DMS53 treated with DMSO at 0.1 percent for 48 hours (cell line): ENCODE measurements at regions not wholly inside any gene's neighbourhood (a gene's known extent, or its start where the extent isn't known, plus 50 kb on each side); places are given as distances from the start of the nearest gene placed in this dataset.

Experiments used
- DNase-seq: peaks from one replicate; lab custom pipeline; 2025; ENCODE audit not compliant: unreplicated experiment; lab: John Stamatoyannopoulos, UW

DNA sequence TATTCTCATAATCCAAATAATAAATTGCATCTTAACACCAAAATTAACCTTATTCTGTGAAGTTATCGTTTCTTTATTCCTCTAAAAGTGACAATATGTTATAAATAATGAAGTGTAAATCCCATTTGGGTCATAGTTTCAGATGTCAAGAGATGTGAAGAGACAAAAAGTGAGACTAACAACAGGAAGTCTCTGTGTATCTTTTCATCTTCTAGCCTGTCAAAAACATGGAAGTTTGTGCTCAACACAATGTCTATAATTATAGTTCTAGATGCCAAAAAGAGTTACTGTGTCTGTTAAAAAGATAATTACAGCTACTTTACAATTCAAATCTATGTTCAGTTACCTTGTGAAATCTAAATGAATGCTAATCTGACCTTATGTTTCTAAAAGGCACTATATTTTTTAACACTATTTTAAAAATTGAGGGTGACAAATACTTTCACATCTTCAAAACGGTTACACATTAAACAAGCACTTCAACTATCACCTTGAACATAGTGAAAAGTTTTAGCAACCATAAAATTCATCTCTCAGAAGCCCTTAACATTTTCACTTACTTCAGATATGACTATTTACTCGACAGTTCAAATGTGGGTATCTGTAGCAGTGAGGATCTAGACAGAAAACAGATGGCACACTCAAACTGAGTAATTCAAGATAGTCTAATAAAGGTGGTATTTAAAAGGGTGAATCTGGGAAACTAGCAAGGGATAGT, 509.8 kb downstream of the ARAP2 start:
- no peak for DNase-seq

DNA sequence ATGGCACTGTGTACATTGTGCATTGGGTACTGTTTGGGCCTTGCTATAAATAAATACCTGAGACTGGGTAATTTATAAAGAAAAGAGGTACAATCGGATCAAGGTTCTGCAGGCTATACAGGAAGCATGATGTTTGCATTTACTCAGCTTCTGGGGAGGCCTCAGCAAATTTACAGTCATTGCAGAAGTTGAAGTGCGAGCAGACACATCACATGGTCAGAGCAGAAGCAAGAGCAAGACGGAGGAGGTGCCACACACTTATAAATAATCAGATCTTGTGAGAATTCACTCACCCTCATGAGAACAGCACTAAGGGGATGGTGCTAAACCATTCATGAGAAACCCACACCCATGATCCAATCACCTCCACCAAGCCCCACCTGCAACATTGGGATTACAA, 505.0 kb downstream of the ARAP2 start:
- DNase-seq, result no peak

DNA sequence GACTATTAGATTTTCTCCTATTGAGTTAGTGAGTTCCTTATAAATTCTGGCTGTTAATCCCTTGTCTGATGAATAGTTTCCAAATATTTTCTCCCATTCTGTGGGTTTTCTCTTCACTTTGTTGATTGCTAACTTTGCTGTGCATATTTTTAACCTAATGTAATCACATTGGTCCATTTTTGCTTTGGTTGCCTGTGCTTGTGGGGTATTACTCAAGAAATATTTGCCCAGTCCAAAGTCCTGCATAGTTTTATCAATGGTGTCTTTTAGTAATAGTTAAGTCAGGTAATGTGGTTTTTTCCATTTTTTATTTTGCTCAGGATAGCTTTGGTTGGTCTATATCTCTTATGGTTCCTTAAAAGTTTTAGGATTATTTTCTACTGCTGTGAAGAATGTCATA, 490.3 kb downstream of the ARAP2 start:
- no peak for DNase-seq

DNA sequence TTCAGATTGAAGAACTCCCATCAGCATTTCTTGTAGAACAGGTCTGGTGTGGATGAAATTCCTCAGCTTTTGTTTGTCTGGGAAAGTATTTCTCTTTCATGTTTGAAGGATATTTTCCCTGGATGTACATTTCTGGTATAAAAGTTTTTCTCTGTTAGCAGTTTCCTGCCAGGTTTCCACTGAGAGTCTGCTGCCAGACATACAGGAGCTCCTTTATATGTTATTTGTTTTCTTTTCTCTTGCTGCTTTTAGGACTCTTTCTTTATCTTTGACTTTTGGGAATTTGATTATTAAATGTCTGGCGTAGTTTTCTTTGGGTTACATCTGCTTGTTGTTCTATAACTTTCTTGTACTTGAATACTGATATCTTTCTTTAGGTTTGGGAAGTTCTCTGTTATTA, 486.5 kb downstream of the ARAP2 start:
- DNase-seq, result no peak

DNA sequence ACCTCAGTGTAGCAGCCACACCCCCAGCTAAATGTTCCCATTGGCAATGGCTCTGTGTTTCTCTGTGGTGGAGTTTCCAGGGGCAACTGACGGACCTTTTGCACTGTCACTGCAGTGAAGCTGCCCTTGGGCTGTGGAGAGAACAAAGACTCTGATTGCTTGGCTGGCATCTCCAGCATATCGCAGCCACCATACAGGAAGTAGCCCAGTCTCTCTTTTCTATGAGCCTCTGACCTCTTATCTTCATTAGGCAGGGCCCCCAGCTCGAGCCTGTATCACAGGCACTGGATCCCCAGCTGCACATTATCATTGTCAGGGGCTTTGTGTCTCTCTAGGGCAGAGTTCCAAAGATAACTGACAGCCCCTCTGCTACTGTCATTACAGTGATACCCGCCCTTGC, 483.5 kb downstream of the ARAP2 start:
- DNase-seq, result no peak

DNA sequence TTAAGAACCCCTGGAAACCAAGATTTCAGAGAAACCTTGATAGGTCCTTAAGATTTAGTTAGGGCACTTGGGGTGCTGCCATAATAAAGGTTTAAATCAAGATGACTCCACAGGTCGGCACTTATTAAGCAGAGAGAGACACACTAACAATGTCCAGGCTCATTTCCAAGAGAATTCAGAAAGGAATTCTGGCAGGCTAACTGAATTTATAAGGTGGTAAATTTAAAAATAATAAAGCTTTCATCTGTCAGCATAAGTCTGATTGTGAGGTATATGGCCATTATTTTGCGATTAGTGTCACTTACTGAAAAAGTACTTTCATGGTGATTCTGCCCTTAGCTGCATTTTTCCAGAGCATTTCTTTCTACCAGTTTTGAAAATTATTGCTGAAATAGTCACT, 472.7 kb downstream of the ARAP2 start:
- no peak for DNase-seq

DNA sequence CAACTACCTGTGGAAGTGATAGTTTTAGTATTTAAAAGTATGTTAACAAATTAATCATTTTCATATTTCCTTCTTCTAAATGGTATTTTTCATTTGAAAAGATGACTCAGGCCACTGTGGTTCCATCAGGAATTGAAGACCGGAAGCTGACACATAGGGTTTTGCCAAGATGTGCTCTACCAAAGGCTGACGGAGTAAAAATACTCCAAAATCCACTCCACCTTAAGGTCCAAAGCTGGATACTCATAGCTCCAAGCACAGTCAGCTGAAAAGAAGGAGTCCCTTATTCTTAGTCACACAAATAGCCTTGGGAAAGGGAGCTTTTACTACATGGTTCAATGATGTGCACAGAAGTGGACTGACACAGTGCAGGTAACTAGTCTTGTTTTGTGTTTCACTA, 472.0 kb downstream of the ARAP2 start:
- no peak for DNase-seq

DNA sequence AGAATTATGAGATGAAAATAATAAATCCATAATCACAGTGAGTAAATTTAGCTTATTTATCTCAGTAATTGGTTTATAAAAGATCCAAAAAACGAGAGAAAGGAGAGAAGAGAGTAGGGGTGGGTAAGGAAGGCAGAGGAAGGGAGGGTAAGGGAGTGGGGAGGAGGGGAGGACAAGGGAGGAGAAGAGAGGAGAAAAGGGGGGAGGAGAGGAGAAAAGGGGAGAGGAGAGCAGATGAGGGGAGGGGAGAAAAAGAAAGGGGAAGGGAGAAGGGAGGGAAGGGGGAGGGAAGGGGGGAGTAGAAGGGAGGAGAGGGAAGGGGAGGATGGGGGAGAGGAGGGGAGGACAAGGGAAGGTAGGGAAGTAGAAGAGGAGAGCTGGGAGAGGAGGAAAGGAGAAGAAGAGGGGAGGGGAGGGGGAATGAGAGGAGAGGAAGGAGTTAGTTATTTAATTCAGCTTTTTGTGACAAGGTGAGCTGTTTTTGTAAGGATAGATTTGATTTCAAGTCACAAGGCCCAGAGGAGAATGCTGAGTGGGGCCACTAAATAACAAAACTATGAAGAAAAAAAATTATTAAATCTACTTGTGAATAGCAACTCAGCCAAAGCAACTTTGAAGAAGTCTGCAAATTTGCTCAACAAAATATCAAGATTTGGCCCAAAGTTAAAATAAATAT, 454.3 kb downstream of the ARAP2 start:
- no peak for DNase-seq

DNA sequence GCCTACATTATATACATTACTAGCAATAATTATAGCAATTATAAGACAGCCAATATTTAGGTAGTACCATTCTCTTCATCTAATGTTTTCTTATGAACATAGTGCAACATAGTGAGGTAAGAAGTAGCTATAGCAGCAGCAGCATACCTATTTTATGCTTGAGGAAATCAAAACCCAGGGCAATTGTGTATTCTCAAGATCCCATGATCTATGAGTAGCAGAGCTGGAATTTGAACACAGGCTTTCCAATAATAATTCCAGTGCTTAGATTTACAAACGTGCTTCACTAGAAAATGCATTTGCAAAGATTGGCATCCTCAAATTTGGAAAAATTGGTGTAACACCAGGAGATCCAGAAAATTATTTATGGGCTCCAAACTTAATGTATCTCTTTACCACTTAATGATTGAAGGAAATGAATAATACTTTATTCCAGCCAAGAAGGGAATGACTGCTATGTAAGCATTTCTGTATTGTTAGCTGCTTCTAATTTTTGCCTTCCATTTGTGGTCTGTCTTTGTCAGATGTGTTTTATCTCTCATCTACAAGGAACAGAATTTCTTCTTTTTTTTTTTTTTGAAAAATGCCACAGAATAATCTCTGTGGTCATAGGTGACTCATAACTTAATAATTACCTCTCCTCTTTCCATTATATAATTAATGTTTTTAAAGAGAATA, 451.1 kb downstream of the ARAP2 start:
- no peak for DNase-seq

DNA sequence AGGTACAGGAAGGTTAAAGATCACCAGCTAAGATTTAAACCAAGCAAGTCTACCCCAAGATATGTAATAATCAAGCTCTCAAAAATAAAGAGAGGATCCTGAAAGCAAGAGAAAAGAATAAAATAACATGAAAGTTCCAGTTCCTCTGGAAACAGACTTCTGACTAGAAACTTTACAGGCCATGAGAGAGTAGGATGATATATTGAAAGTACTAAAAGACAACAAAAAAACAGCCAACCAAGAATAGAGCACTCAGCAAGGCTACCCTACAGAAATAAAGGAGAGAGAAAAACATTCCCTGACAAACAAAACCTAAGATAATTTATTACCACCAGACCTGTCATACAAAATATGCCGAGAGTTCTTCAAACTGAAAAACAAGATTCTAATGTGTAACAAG, 450.5 kb downstream of the ARAP2 start:
- DNase-seq, result no peak

DNA sequence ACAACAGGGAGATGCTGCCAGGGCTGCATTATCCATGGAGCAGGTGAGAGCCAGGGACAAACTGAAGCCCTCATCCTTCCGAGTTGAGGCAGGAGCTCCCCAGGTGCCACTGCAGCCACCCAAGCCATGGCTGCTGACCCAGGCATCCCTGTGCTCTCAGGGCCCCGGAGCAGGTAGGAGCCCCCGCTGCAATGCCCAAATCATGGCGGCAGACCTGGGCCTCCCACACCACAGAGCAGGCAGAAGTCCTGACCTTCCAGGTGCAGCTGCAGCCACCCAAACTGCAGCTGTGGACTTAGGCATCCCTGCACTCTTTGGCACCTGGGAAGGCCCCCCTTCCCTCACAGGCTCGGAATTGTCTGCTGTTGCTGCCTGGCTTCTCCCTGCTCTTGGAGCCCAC, 443.6 kb downstream of the ARAP2 start:
- no peak for DNase-seq

DNA sequence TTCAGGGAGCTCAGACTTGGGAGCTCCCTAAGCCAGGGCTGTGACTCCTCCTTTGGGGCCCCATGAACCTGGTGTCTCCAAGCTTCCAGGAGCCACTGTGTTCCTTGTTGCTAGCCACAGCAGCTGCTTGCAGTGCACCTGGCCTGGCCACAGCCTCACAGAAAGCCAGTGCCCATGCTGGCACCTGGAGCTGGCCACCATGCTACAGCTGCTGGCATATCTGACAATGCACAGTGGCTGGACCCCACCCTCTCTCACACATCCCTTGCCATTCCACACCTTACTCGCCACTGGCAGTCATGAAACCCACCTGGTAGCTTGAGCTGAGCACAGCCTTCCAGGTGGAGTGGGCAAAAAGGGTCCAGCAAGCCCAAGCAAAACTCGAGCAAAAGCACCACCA, 441.7 kb downstream of the ARAP2 start:
- no peak for DNase-seq

DNA sequence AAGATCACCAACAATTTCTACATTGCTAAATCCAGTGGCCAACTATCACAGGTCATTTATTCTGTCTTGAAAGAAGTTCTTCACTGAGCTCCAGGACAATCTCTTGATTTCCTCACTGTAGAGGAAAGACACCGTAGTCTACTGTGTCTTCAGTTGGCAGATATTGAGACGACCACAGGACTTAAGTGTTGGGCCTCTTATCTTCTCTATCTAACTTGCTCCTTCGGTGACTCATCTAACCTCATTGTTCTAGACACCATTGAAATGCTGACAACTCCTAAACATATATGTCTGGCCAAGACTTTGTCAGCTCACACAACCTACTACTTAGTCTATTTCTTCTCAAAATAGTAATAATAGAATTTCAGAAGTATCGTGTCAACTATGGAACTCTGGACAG, 425.8 kb downstream of the ARAP2 start:
- no peak for DNase-seq

DNA sequence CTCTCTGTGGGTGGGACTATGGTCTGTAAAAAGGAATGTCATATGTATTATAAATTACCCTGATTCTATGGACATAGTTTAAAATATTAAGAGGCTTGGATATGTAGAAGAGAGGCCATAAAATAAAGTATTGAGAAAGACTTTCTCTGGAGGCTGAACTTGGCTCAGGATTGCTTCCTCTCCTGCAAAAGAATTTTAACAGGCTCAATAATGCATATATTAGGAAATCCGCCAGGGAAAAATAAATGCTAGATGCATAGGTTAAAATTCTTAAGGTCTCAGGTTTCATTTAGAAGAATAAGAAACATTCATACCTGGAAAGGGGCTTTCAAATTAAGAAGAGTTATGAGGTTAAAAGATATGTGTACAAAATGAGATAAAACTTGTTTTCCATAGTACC, 424.3 kb downstream of the ARAP2 start:
- DNase-seq, result no peak

DNA sequence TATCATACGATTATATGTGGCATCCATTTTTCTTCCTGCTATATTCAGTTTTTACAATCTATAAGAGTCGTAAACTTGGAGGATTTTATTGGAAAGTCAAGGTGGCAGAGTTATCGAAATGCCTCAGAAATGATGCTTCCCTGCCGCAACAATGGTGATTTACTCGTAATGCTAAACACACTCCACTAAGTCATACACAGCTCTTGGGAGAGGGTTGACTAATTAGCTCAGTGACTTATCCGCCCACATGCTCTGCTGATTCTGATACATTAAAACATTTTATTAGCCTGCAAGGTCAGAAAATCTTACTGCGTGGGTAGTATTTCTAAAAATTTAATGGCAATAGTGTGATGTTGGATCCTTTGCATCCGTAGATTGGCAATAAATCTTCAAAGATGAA, 420.1 kb downstream of the ARAP2 start:
- no peak for DNase-seq

DNA sequence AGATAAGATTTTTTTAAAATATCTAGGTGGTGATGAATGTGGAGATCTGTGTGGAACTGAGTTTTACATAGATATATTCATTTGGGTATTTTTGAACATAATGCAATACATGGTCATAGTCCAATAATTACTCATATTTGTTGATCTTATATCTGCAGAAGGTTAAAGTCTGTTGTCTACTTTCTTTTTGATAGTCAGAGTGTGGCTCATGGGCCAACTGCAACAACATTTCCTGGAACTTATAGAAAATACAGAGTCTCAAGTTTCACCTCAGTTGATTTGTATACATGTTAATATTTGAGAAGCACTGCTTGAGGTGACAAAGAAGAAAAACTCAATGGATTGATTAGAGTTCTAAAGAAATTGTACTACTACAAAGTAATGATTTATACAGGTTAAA, 408.4 kb downstream of the ARAP2 start:
- DNase-seq, result no peak

DNA sequence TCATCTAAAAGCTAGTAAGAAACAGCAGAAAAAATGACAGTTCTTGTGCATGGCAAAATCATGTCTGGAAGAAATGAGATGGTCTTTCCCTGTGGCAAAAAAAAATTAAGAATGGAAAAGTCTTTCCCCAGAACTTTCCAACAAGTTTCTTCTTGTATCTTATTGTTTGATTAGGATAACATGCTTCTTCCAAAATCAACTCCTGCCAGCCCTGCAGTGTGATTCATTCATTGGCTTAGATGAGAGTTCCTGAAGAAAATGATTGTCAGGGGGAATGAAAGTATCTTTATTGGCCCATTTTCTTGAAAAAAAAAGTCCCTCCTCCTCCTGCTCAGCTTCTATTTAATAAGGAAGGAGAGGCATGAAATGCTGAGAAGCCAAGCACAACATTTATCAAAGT, 407.7 kb downstream of the ARAP2 start:
- DNase-seq, result no peak

DNA sequence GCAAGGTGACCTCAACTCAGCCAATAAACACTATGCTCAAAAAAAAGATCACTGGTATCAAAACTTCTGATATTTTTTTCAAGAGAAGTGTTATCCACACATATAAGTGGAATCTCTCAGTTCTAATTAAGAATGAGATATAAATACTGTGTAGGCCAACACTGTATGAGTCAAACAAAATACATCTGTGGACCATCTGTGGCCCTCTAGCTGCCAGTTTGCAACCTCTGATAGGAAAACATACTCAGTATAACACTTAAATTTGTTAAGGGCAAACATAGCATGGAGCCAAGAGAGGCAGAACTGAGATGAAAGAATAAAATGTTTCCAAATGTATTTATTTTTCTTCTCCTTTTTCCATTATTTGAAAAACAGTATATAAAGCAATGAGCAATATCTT, 377.3 kb downstream of the ARAP2 start:
- no peak for DNase-seq

DNA sequence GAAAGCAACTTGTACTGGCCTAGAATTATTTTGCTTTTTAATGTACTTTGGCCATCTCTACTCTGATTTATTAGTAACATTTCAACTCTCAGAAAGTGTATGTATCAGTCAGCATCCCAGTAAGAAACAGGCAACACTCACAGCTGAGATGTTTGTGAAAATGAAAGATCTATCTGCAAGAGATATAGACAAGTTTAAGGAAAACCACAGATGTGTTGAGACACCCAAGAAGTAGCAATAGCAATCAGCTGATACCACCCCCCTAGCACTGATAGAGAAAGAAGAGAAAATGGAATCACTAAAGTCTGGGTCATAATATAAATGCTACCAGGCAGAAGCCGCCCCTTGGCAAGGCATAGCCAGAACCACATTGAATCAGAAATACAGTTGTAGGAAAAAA, 372.0 kb downstream of the ARAP2 start:
- DNase-seq, result no peak

DNA sequence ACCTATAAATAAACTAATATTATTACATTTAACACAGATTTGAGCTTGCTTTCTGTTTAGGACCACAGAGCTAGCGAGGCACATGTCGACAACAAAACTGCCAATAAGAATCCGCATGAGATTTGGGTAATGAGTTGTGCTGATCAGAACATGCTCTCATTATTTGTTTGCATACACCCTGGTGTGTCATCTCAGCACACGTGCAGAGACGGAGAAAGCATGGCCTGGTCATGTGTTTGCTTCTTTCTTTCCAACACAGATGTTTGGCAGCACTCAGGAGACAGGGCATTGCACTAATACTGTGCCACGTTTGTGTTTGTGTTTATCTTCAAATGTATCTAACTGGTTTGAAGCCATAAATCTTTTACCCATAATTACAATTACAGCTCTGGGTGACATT, 364.8 kb downstream of the ARAP2 start:
- DNase-seq, result no peak

DNA sequence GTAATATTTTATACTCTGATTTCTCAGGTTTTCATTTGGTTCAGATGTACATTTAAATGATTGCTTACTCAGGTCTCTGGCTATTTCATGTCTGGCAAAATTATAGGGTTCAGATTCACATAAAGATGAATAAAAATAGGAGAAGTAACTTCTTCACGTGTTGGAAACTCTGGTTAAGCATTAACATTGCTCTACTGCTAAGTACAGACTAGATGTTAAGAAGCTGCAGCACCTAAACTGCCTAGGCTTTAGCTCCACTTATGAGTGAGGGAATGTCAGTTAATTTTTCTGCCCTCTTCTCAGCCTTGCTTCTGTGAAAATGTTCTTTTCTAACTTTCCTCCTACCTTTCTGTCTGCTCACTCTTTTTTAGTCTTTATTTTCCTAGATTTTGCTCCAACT, 361.2 kb downstream of the ARAP2 start:
- no peak for DNase-seq

DNA sequence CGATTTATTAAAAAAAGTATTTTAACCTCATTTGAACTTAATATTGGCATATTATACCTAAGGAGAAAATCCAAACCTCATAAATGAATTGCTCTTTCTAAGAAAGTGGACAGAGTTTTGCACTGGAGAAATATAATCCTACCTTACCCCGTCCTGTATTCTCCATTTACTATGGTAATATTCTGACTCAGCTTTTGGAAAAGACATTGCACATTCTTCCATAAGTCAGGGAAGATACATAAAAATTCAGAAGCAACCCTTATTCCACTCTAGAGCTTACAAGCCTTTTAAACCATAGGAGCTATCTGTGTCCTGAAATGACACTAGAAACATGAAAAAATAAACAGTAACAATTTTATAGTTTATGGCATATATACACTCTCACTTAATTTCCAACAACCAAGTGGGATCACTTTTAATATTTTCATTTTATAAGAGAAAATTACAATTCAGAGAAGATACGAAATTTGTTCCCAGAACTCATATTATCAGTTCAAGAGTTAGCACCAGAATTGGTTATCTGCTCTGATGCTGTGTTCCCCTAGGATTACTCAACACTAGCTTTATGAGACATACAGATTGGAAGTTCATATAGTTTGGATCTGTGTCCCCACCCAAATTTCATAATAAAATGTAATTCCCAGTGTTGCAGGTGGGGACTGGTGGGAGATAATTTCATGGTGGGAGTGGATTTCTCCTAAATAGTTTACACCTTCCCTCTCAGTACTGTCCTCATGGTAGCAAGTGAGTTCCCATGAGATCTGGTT, 359.4 kb downstream of the ARAP2 start:
- DNase-seq, result no peak
